Right lobe of liver (tissue), 6 donors: ENCODE measurements at regions not wholly inside any gene's neighbourhood (a gene's known extent, or its start where the extent isn't known, plus 50 kb on each side); places are given as distances from the start of the nearest gene placed in this dataset.

Source experiments
- ATAC-seq, 4 donors: fragments of 200-7000 bp; cut with Tn5 transposase; one replicate each; pipeline ENCODE4 v1.9.1; 2020; ENCODE audit warnings: mild to moderate bottlenecking in 4 of 4, moderate library complexity in 4 of 4
- DNase-seq, 3 donors: peaks; one replicate each; pipeline ENCODE4 v3.0.0-alpha.2; 2020
- H3K27ac ChIP-seq, 3 donors: fragments of 200-600 bp; one replicate each; pipeline ENCODE4 v1.8.0; 2022
- H3K27me3 ChIP-seq, 2 donors: fragments of 200-600 bp; one replicate each; pipeline ENCODE4 v1.8.0; 2022
- H3K36me3 ChIP-seq, 4 donors: fragments of 200-600 bp; sonication (generic) in 1 of 4; one replicate each; pipeline versions ENCODE4 v1.5.1 to v1.8.0; 2017 to 2022; ENCODE audit warnings: control low read depth in 1 of 4
- H3K4me1 ChIP-seq, 4 donors: fragments of 200-600 bp; sonication (generic) in 1 of 4; one replicate each; pipeline versions ENCODE4 v1.5.1 to v1.8.0; 2017 to 2022; ENCODE audit warnings: control low read depth in 1 of 4
- H3K4me3 ChIP-seq, 3 donors: fragments of 200-600 bp; one replicate each; pipeline ENCODE4 v1.8.0; 2022
- H3K9me3 ChIP-seq, 4 donors: fragments of 200-600 bp; sonication (generic) in 1 of 4; one replicate each; pipeline versions ENCODE4 v1.5.1 to v1.8.0; 2017 to 2022; ENCODE audit warnings: control low read depth in 1 of 4
- CTCF ChIP-seq, 4 donors: fragments of 200-600 bp in 3 of 4; fragments of 450-650 bp in 1 of 4; IDR thresholded peaks; one replicate each; pipeline versions ENCODE4 v1.5.1 to v1.8.0; 2016 to 2022; ENCODE audit warnings: antibody characterized with exemption in 4 of 4, mild to moderate bottlenecking in 2 of 4
- POLR2A ChIP-seq: fragments of 450-650 bp; IDR thresholded peaks from one replicate; pipeline ENCODE4 v1.6.1; 2017; ENCODE audit warnings: antibody characterized with exemption, mild to moderate bottlenecking
- WGBS: methylation state at CpG from one replicate; pipeline ENCODE4 v1.1.6; 2018; ENCODE audit warnings: low coverage, low lambda C conversion rate; ENCODE audit not compliant: insufficient coverage; ENCODE audit errors: missing lambda C conversion rate; 5-methylcytosine and 5-hydroxymethylcytosine counted together
- intact Hi-C, 2 donors: fragments of 100-400 bp; cut with DNase I; formaldehyde crosslinking; loops; one replicate each; pipeline versions ENCODE4 v1.11.2 to v1.14.1; 2022
- donor health status: DM: no; HTN: yes; CAD: no.
- donor health status: DM: no; HTN: no; CAD: no.
- donor health status: DM: no; HTN: no; CAD: no.
- donor health status: DM: no; HTN: yes; CAD: no.
- donor health status: DM: no; HTN: yes; CAD: no.

- no peaks in the 10 kb centered on the region for H3K27me3 ChIP-seq
- DNase-seq (no peak), ATAC-seq (no peak)
- no peaks in the 10 kb centered on the region for H3K4me1 ChIP-seq
- H3K4me3 ChIP-seq: no peak overlapping the region
- intact Hi-C loops: no loop called here
- no peaks in the 10 kb centered on the region for H3K36me3 ChIP-seq
- H3K9me3 ChIP-seq: no peaks in the 10 kb centered on the region
- no peak overlapping the region for H3K27ac ChIP-seq
- TF ChIP-seq POLR2A: no peak
- no peak for TF ChIP-seq CTCF (IDR thresholded peaks at IDR 0.05)
- 39% methylated on average over 4 of the region's 4 CpGs for WGBS
These were observed 299.9 kb upstream of the MYOCD start for GRCh38 chr17:12365805-12366204.

- no peak for ATAC-seq
- H3K9me3 ChIP-seq: no peaks in the 10 kb centered on the region
These were observed 296.6 kb upstream of the MYOCD start for GRCh38 chr17:12369065-12369464.

GRCh38 chr17:12376276-12376675 lies 289.4 kb upstream of the MYOCD start:
- Histone ChIP-seq H3K36me3 (no peaks in the 10 kb centered on the region), H3K9me3 (no peaks in the 10 kb centered on the region), H3K4me3 (no peak overlapping the region), H3K4me1 (no peaks in the 10 kb centered on the region), H3K27ac (no peak overlapping the region), H3K27me3 (no peaks in the 10 kb centered on the region)
- ATAC-seq (no peak), DNase-seq (no peak)
- intact Hi-C loops: no loop called here
- 46% methylated on average over 3 of the region's 3 CpGs for WGBS
- TF ChIP-seq CTCF (IDR thresholded peaks at IDR 0.05) (no peak), POLR2A (no peak)

More at GRCh38 chr17:12369065-12369464, 296.6 kb upstream of the MYOCD start:
- Histone ChIP-seq H3K4me3 (no peak overlapping the region), H3K27me3 (no peaks in the 10 kb centered on the region), H3K27ac (no peak overlapping the region), H3K4me1 (no peaks in the 10 kb centered on the region), H3K36me3 (no peaks in the 10 kb centered on the region)
- intact Hi-C loops: no loop called here
- DNase-seq: no peak
- no peak for TF ChIP-seq POLR2A
- TF ChIP-seq CTCF (IDR thresholded peaks at IDR 0.05): no peak

GRCh38 chr17:12386225-12386624 lies 279.5 kb upstream of the MYOCD start:
- ATAC-seq: no peak
- no peak for TF ChIP-seq CTCF (IDR thresholded peaks at IDR 0.05)
- no peak for TF ChIP-seq POLR2A
- intact Hi-C loops: no loop called here
- DNase-seq: no peak
- Histone ChIP-seq H3K9me3 (no peaks in the 10 kb centered on the region), H3K4me3 (no peak overlapping the region), H3K27me3 (no peaks in the 10 kb centered on the region), H3K4me1 (no peaks in the 10 kb centered on the region), H3K36me3 (no peaks in the 10 kb centered on the region), H3K27ac (no peak overlapping the region)
- 18% methylated on average over 1 of the region's 1 CpG for WGBS

GRCh38 chr17:12388226-12388625 lies 277.5 kb upstream of the MYOCD start:
- Histone ChIP-seq H3K27me3 (no peaks in the 10 kb centered on the region), H3K9me3 (no peaks in the 10 kb centered on the region), H3K4me1 (no peaks in the 10 kb centered on the region), H3K27ac (no peak overlapping the region), H3K4me3 (no peak overlapping the region), H3K36me3 (no peaks in the 10 kb centered on the region)
- ATAC-seq: no peak
- WGBS: 75% methylated on average over 2 of the region's 3 CpGs
- intact Hi-C loops: no loop called here
- no peak for DNase-seq
- TF ChIP-seq CTCF (IDR thresholded peaks at IDR 0.05): no peak
- TF ChIP-seq POLR2A: no peak
